HG03521 (cell line): ENCODE measurements at regions not wholly inside any gene's neighbourhood (a gene's known extent, or its start where the extent isn't known, plus 50 kb on each side); places are given as distances from the start of the nearest gene placed in this dataset.
A peak's percentile ranks its signal among the peaks of the same experiment; 100 is the strongest.
"Not testable (repeated sequence)": the region's sequence is repeated elsewhere in the genome, so short reads cannot be mapped to it uniquely, and the experiment has no call there.

Source experiments
- ATAC-seq: cut with Tn5 transposase; IDR thresholded peaks from one replicate; pipeline ENCODE4 v1.9.1; 2021; ENCODE audit warnings: mild to moderate bottlenecking, moderate library complexity; ENCODE audit not compliant: unreplicated experiment

DNA sequence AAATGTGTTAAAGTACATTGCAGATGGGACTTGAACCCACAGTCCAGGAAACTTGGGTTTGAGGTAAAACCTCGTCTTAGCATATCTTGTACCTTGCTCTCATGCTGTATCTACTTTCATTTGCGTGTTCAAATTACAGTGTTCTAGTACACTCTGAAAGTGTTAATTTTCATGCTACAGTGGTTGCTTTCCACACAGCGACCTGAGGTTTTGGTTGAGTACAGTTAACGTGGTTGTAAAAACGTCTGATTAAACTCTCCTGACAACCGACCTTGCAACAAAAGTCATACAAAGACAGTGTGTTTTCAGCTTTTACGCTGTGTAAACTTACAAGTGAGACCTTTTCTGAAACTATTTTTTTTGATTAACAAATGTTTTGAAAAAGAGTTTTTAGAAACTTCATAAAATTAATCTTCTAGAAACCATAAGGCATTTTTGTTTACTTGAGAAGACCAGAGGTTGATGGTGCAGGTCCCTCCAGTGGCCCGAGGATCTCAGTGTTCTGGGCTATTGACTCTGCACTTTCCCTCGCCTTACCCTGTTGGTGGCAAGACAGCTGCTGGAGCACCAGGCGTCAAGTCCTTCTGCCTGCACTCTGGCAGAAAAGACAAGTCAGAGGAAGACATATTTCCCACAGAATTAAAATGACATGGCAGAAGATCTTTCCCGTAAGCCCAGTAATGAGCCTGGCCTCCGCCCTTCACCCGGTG, 334.0 kb downstream of the THBS2 start:
- ATAC-seq: no peak

DNA sequence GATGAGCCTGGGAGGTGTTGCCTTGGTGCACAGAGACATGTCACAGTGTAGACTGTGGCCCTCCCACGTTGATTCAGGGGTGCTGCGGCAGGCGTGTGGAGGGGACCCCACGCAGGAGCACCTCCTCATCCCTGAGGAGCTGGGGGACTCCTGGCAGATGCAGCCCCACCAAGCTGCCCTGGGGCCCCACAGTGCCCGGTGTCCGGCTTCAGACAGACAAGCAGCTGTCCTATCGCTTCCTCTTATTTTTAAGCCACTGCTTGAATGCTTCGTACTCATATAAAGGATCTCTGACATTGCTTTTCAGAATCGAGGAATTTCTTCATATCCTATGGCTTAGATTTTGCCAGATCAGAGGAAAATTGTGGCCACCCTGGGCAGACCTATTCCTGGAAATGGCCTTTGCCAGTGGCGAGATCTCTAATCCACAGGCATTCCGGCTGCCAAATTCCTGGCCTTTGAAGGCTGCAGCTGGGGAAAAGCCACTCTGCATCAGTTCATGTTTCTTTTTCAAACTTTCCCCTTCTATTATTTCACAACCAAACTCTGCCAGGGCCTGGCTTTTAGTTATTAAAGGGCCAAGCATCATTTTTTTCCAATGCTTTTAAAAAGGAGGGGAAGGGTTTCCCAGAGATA, 337.0 kb downstream of the THBS2 start:
- no peak for ATAC-seq

DNA sequence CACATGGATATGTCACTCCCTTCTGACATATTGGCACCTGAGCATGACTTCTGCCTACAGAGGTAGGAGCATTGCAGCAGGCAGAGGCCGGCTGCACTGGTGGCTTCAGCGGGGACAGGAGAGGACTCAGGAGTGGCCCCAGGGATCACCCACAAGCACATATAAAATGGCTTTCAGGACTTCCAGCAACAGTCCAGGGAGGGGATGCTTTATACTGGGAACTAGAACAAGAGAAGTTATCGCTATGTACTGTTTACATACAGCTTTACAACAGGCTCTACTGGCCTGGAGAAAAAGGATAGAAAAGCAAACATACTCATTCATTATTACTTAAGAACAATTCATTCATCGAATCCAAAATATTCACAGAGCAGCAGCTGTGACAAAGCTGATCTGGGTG, 337.8 kb downstream of the THBS2 start:
- ATAC-seq: no peak

DNA sequence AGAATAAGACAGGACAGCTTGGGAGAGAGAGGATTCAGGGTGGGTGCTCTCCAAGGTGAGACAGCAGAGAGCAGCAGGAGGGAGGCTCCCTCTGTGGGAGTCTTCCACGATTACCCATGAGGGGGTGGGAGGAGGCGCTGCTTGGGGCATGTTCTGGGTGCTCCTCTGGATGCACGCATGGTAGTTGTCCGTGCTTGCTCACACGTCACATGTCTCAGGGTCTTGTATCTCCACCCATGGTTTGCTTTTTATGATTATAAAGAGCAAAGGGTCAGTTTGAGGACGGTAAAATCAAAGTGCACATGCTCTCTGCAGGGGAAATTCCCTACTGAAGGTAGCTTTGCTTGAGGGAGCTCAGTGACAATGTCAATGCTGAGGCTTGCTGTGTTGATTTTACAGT, 338.4 kb downstream of the THBS2 start:
- no peak for ATAC-seq

DNA sequence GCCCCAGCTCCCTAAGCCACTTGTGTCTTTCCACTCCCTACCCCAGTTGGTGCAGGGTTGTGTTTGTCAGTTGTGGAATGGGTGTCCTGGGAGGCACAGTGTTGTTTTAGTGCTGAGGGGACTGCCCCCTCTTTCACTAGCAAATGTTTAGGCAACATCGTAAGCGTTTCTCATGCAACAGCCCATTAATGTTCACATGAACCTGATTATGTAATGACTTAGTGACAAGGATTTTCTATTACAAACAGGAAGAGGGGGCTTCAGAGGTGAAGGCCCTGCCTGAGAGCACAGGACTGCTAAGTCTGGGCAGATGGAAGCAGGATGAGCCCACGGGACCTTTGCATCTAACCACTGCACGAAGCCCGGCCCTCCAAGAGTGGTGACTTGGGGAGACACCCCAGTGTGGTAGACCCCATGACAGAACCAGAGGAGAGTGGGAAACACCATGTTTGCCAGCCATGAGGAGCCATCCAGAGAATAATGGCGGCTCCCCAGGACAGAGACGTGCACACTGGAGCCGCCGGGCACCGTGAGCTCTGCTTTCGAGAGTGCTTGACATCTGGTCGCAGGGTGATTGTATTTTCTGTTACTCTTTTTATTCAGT, 339.7 kb downstream of the THBS2 start:
- no peak for ATAC-seq

DNA sequence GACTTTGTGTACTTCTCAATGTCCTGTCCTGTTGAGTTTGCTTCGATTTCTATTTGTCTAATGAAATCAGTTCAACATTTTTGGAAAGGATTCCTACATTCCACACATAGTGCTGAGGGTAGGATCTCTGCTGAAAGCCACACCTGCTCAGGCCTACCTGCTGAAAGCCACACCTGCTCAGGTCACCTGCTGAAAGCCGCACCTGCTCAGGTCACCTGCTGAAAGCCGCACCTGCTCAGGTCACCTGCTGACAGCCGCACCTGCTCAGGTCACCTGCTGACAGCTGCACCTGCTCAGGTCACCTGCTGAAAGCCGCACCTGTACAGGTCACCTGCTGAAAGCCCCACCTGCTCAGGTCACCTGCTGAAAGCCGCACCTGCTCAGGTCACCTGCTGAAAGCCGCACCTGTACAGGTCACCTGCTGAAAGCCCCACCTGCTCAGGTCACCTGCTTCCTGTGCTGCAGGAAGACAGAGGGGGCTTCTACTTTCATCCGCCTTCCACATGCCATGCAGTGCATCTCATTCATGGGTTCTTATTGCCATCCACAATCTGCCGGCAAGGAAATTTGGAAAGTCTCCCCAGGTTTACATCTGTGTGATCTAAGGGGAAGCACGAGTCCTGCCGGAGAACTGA, 340.3 kb downstream of the THBS2 start:
- not testable (repeated sequence) for ATAC-seq

DNA sequence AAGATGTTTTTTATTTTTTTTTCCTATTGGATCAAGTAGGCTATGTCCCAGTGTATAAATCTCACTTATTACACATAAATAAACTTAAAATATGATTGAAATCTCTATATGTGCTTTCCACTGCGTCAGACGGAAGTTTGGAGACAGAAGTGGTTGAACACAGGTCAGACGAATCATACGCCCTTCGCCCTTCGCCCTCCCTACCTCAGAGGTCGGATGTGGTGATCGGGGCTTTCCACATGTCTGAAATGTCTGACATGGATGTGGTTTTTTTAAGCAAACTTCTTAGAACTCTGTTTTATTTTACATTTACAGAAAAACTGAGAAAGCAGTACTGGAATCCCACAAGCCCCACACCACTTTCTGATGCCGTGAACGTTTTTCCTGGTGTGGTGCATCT, 344.4 kb downstream of the THBS2 start:
- ATAC-seq: no peak

DNA sequence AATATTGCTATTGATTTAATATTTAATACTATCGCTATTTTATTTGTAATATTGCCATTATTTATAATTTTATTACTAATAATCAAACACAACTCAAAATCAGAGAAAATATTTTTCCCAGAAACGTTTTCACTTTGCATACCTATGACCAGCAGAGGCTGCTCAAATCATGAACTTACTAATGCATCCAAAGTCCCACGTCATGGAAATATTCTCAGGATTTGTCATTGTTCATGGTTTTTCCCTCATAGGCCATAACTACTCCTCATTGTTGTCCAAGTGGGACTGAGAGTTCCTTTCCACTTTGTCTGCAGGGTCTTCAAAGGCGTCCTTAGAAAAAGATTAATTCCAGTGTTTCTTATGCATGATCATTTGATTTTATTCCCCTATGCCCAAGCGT, 344.8 kb downstream of the THBS2 start:
- no peak for ATAC-seq

DNA sequence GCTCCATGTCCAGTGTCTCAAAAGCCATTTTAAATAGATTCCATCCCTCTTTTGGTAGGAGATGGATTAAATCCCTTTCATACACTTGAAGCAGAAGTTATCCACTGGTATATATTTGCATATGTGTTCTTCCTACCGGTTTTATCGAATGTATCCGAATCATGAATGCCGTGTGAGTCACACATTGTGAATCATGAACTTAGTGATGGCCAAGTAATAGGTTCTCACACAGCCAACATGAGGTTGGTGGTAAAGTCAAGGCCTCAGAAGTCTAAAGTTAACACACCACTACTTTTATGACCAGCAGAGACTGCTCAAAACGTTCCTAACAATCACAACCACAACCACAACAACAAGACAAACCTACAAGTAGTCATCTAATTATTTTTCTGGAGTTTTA, 345.5 kb downstream of the THBS2 start:
- no peak for ATAC-seq

DNA sequence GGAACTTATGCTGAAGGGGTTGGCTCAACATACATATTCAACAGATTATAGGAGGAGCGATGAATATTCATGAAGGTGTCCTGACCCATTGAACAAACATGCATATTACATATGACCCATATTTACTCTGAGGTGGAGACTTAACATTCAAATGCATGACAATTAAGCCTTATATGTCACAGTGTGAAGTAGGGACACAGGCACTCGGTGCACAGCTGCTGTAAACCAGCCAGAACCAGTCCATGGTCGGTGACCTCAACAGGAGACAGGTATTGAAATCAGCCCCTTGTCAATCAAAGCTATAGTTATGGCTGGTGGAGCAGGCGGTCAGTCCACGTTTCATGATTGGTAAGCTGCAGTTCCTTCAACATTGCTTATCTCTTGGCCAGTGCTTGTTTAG, 347.3 kb downstream of the THBS2 start:
- ATAC-seq: no peak

DNA sequence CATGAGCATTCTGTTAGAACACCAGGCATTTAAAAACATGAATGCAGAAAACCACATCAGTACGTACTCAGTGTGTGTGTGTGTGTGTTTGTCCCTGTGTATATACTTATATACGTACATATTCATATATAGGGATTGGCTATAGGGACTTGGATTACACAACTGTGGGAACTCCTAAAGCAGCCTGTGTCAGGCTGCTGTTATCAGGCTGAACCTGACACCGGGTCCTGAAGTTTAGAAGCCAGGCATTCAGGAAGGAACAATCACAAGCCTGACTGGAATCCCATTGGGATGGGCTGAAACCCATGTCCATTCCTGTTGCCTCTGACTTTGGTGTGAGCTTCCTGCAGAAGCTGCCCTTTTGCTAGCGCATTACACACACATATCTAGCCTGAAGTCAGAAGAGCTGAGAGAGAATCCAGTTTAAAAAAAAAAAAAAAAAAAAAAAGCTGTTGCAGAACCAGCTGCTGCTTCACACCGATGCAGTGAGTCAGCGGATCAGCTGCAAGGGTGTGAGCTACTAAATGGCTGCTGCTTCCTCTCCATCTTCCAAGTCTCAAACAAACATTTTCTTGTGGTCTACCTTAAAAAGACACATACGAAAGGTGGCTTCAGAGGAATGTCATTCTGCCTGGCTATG, 348.1 kb downstream of the THBS2 start:
- no peak for ATAC-seq

DNA sequence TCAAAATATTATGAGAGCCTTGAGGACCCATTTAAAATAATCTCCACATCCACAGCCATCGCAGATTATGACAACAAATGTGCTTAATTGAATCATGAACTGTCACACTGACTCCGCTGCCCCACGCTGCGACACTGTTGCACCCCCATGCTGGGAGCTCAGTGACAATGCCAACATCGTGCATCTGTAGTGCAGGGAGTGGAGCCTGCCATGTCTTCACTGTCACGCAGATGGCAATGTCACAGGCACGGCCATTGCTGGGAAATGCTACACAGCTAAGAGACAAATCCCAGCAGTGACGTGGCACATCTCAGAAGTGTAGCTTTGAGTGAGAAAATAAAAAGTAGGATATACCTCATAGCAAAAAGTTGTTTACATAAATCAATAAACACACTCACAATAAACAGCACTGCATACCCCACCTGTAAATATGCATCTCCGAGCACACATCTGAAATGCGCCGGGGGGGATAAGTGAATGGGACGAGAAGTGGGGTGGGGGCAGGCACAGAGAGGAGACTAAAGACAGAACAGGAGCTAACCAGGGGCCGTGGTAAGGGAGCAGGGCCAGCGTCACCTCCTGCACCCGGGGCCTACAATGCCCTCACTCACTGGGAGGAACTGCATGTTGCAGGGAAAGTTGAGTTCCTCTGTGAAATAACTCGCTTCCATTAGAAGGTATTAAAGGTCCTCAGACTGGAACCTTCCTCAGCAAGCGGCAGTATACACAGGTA, 349.9 kb downstream of the THBS2 start:
- ATAC-seq: no peak

DNA sequence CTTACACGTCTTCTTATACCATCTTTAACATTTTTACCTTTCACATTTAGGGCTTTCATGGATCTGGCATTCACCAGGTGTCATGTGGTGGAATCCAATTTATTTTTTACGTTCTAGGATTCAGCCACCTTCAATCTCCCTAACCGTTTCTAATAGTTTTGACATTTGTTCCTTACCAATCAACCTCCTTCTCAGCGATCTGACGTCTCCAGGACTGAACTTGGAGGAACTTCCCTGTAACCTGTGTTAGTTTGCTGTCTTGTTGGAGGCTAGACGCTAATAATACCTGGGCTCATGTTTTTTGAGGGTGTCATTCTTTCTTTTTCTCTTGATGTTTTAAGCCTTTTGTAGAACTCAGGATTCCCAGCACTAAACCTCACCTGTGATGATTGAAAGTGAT, 351.6 kb downstream of the THBS2 start:
- ATAC-seq: no peak

DNA sequence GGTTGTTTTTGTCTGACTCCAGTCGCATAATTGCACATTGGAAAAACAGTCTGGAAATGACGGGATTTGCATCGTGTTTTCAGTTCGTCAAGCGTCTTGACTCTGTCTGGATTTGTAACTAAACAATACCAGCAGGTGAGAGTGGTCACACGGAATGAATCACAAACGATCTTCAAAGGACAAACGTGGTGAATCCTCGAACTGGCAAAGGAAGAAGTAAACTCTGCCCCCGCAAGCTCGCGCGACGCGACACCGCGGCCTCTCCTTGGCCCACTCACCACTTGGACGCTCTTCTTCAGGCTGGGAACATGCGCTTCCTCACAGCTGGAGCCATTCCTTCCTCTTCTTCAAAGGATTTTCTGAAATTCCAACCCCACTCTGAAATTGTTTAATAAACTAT, 352.6 kb downstream of the THBS2 start:
- ATAC-seq: no peak

DNA sequence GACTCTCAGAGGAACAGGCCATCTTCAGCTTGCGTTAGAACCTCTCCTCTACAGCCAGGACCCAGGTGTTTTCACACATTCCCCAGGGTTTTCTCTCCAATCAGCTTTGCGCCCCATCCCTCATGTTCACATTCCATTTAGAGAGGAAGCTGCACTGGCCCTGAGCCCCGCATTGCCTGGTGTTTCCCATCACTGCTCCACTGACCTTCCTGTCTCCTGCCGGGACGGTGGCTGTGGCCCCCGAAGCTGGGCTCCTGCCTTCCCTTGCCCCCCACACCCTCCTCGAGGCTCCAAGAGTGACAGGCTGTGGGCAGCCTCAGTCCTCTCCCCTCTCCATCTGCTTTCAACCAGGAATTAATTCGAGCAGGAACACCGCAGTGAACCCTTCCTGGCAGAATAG, 357.3 kb downstream of the THBS2 start:
- no peak for ATAC-seq

DNA sequence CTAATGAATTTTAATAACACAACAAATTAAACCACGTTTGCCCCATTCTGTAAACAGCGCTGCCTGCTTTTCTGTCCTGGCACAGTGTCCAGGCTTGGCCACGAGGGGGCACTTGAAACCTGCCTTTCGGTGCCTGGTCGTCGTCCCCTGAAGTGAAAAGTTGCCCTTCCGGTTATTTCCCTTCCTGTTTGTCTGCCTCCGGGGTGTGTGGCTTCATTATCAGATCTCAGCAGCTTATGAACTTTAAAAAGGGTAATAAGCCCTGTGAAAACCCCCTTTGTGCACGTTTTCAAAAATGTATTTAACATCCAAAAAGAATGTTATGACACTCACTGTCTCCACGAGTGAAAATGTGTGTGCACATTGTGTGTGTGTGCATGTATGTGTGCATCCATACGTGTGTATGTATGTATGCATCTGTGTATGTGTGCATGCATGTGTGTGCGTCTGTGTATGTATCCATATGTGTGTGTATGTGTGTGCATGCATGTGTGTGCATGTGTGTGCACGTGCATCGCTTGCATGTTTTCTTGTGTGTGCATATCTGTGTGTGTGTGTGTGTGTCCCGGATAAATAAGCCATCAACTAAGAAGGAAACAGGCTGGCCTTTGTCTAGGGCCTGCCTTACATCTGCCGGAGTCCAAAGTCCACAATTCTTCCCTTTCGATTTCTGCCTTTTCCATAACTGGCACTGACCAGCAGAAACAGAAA, 358.4 kb downstream of the THBS2 start:
- peak; percentile 94 for ATAC-seq

DNA sequence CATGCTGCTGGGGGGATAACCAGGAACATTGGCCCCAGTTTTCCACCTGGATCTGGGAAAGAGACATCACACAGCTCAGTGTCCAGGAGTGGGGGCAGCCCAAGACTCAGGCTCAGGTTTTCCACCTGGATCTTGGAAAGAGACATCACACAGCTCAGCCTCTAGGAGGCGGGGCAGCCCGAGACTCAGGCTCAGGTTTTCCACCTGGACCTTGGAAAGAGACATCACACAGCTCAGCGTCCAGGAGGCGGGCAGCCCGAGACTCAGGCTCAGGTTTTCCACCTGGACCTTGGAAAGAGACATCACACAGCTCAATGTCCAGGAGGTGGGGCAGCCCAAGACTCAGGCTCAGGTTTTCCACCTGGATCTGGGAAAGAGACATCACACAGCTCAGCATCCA, 361.6 kb downstream of the THBS2 start:
- ATAC-seq: no peak

DNA sequence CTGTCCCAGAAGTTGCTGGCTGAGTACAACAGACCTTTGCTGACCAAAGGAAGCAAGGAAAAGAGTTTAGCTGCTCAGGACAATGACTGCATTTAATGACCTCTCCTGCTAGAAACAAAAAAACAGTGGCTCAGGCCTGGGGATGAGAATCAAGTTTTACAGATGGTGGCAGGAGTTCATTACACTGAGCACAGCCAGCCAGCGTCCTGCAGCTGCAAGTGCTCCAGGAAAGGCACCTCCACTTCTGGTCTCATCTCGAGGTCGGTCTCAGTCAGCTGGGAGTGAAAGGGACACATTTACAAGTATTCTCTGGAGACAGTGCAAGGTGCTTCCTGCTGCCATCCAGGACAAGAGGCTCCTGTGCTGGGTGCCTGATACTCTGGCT, 362.7 kb downstream of the THBS2 start:
- ATAC-seq: no peak

DNA sequence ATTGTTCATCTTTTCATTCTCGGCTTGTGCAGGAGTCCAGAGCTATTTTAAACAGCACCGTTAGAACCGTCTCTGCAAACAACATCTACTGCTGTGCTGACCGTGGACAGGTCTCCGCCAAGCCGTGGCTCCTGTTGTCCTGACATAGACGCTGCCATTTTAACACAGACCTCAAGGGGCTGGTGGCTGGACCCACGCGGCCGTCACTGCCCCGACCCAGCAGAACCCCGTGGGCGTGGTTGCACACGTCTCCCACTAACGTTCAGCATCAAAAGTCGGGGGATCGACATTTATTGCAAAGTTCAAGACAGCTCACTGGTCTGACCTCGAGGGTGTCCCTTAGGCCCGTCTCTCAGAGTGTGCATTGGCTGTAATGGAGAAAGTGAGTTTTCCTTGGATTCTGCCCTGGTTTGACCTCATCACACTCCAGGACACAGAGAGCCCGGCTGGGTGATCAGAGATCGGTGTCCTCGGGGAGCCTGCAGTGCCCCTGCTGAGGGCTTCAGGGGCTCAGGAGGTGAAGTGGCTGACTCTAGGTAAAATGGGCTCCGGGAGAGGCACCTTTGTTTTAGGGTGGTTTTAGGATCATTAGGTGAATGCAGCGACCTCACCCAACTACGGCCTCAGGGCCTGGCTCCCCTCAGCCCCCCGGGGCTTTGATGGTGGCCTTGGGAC, 363.2 kb downstream of the THBS2 start:
- no peak for ATAC-seq
